Adipocyte (in vitro differentiated cells): ENCODE measurements at regions not wholly inside any gene's neighbourhood (a gene's known extent, or its start where the extent isn't known, plus 50 kb on each side); places are given as distances from the start of the nearest gene placed in this dataset.
"Not testable (repeated sequence)": the region's sequence is repeated elsewhere in the genome, so short reads cannot be mapped to it uniquely, and the experiment has no call there.

ENCODE experiments used
- DNase-seq: peaks from one replicate; pipeline ENCODE4 v3.0.0-alpha.2; 2015; ENCODE audit warnings: low read depth
- H3K27me3 ChIP-seq: replicated peaks from 2 replicates; pipeline ENCODE4 v1.7.0; 2013; ENCODE audit warnings: mild to moderate bottlenecking, low read length, moderate library complexity; ENCODE audit not compliant: control insufficient read depth, insufficient read depth
- H3K36me3 ChIP-seq: 2 replicates; pipeline ENCODE4 v1.7.0; 2013; ENCODE audit warnings: low read length, mild to moderate bottlenecking, moderate library complexity; ENCODE audit not compliant: control insufficient read depth, insufficient read depth, severe bottlenecking
- H3K4me1 ChIP-seq: 2 replicates; pipeline ENCODE4 v1.7.0; 2013; ENCODE audit warnings: mild to moderate bottlenecking, low read length, moderate library complexity; ENCODE audit not compliant: control insufficient read depth, insufficient read depth
- H3K4me3 ChIP-seq: 2 replicates; pipeline ENCODE4 v1.7.0; 2013; ENCODE audit warnings: mild to moderate bottlenecking, low read length, moderate library complexity
- H3K9ac ChIP-seq: 2 replicates; pipeline ENCODE4 v1.7.0; 2013; ENCODE audit warnings: mild to moderate bottlenecking, low read length, moderate library complexity
- H3K9me3 ChIP-seq: 2 replicates; pipeline ENCODE4 v1.7.0; 2013; ENCODE audit warnings: mild to moderate bottlenecking, low read length, moderate library complexity; ENCODE audit not compliant: control insufficient read depth

DNA sequence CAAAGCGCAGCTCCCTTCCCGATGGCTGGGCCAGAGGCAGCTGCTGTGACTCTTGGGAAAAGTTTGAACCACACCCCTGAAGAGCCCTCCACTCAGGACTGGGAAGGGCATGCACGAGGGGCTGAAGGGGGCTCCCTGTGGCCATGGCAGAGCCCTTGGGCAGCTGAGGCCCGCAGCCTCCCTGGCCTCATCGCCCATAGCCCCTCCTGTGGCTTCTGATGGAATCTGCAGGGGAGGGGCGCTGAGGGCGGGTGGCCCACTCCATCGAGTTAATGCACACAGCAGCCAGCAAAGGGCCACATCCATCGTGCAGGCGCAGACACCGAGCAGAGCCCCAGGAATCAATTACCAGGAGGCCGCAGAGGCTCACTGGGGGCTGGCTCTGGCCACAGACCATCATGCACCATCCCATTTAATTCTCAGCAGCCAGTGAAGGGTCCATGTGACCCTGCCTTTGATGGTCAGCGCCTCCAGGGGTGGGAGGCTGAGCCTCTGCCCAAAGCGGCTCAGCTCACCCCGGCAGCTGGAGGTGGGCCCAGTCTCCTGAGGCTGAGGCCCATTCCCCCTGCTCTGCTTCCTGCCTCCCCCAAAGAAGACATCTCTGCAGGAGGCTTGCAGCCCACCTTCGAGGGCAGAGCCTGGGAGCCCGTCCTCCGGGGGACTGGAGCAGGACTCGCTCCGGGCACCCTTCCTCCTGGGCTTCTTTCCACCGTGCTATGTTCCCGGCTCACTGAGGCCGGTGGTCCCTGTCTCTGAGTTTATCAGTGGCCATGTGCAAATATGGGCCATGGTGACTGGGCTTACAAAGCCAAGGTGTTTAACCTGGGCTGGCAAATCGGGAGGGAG lies 1410.2 kb downstream of the BRD1 start:
- H3K36me3 ChIP-seq: no peaks in the 10 kb centered on the region
- no peaks in the 10 kb centered on the region for H3K9me3 ChIP-seq
- H3K4me1 ChIP-seq: no peaks in the 10 kb centered on the region
- H3K27me3 ChIP-seq: peaks cover 12% of the 10 kb centered on the region
- no peak overlapping the region for H3K4me3 ChIP-seq
- H3K9ac ChIP-seq: no peak overlapping the region
- DNase-seq: no peak

- H3K4me3 ChIP-seq: no peak overlapping the region
- H3K36me3 ChIP-seq: no peaks in the 10 kb centered on the region
- no peaks in the 10 kb centered on the region for H3K9me3 ChIP-seq
- H3K27me3 ChIP-seq: peaks cover 12% of the 10 kb centered on the region
- H3K4me1 ChIP-seq: no peaks in the 10 kb centered on the region
- no peak overlapping the region for H3K9ac ChIP-seq
- no peak for DNase-seq
Measured at GRCh38 chr22:48416396-48417224, 1411.1 kb downstream of the BRD1 start.

- no peaks in the 10 kb centered on the region for H3K36me3 ChIP-seq
- no peak overlapping the region for H3K9ac ChIP-seq
Measured at GRCh38 chr22:48415520-48415919, 1412.2 kb downstream of the BRD1 start.

DNA sequence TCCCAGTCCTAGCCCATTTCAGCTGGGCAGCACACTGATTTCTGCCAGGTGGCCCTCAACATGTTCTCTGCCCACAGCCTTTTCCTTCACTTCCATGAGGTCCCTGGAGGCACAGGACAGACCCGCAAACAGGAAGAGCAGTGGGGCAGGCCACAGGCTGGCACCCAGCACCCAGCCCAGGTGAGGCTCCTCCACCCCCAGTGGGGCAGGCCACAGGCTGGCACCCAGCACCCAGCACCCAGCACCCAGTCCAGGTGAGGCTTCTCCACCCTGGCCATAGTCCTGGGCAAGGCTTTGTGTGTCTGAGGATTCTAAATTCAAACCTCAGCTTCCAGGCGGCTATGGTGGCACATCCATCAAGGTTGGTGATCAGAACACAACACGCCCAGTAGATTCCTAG lies 1413.0 kb downstream of the BRD1 start:
- Histone ChIP-seq H3K4me3 (no peak overlapping the region), H3K27me3 (peaks cover 17% of the 10 kb centered on the region), H3K9me3 (no peaks in the 10 kb centered on the region), H3K36me3 (no peaks in the 10 kb centered on the region), H3K9ac (no peak overlapping the region), H3K4me1 (no peaks in the 10 kb centered on the region)
- no peak for DNase-seq

More at GRCh38 chr22:48415520-48415919, 1412.2 kb downstream of the BRD1 start:
- H3K27me3 ChIP-seq: peaks cover 18% of the 10 kb centered on the region
- no peak for DNase-seq
- no peaks in the 10 kb centered on the region for H3K4me1 ChIP-seq
- no peaks in the 10 kb centered on the region for H3K9me3 ChIP-seq
- no peak overlapping the region for H3K4me3 ChIP-seq

- not testable (repeated sequence) for H3K4me3 ChIP-seq, DNase-seq, H3K4me1 ChIP-seq, H3K36me3 ChIP-seq, H3K9ac ChIP-seq, H3K9me3 ChIP-seq
- H3K27me3 ChIP-seq: peaks cover 26% of the 10 kb centered on the region
Measured at GRCh38 chr22:48412931-48413330, 1414.7 kb downstream of the BRD1 start.

GRCh38 chr22:48410536-48410935 lies 1417.1 kb downstream of the BRD1 start:
- H3K9me3 ChIP-seq: no peaks in the 10 kb centered on the region
- peaks cover 17% of the 10 kb centered on the region for H3K27me3 ChIP-seq
- peaks cover 4% of the 10 kb centered on the region for H3K4me1 ChIP-seq
- H3K9ac ChIP-seq: no peak overlapping the region
- no peak overlapping the region for H3K4me3 ChIP-seq
- no peaks in the 10 kb centered on the region for H3K36me3 ChIP-seq
- no peak for DNase-seq

DNA sequence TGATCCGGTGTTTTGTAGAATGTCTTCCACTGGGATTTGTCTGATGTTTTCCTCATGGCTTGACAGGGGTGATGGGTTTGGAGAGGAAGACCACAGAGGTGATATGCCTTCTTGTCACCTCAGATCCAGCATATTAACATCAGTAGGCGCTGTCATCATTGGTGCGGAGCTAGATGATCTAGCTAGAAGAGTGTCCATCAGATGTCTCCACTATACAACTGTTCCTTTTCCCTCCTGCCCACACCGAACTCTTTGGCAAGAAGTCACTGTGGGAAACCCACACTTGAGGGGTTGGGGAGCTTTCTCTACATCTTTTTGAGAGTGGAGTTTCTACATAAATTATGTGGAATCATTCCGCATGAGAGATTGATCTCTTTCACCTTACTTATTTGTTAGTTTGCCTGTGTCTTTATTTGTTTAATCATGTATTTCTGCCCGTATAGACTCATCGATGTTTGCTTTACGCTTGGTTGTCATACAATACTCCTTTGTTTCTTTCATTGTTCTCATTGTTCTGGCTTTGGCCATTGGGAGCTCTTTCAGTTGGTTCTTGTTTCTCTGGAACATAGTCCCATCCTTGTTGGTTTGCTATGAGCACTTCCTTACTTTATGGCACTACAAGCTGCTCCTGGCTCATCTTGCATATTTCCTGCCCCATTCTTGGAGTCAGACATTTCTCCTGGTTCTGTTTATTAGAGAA lies 1420.3 kb downstream of the BRD1 start:
- Histone ChIP-seq H3K36me3 (no peaks in the 10 kb centered on the region), H3K27me3 (peaks cover 25% of the 10 kb centered on the region), H3K4me3 (no peak overlapping the region), H3K9ac (no peak overlapping the region), H3K4me1 (peaks cover 4% of the 10 kb centered on the region), H3K9me3 (no peaks in the 10 kb centered on the region)
- no peak for DNase-seq

GRCh38 chr22:48406161-48406560 lies 1421.5 kb downstream of the BRD1 start:
- DNase-seq: no peak
- Histone ChIP-seq H3K4me1 (peaks cover 4% of the 10 kb centered on the region), H3K9ac (no peak overlapping the region), H3K27me3 (peaks cover 26% of the 10 kb centered on the region), H3K9me3 (no peaks in the 10 kb centered on the region), H3K4me3 (no peak overlapping the region), H3K36me3 (no peaks in the 10 kb centered on the region)

GRCh38 chr22:48405741-48406140 lies 1421.9 kb downstream of the BRD1 start:
- no peak for DNase-seq

DNA sequence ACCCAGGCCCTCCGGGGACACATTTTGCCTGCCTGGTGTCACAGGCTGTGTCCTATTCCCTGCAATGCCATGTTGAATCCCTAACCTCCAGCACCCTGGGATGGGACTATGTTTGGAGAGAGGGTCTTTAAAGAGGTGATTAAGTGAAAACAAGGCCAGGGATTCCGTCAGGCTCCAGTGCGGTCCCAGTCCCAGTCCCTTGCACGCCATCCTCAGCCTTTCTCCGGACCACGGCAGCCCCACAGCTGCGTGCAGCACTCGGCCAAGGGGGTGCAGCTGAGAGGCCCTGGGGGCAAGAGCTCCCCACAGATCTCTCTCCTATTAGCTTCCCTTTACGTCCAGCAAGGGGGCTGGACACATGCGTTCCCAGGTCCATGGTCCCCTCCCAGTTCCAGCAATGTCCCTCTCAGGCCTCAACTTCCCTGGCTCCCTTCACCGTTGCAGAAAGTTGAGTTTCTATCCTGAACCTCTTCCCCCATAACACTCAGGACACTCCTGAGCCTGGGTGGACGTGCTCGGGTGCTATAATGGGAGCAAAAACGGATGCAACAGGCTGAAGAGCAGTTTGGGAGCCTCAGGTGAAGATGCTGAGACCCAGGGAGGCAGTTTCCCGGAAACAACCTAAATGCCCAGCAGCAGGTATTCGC lies 1422.7 kb downstream of the BRD1 start:
- H3K9ac ChIP-seq: no peak overlapping the region
- no peak overlapping the region for H3K4me3 ChIP-seq
- DNase-seq: no peak
- no peaks in the 10 kb centered on the region for H3K9me3 ChIP-seq
- H3K36me3 ChIP-seq: no peaks in the 10 kb centered on the region
- peaks cover 4% of the 10 kb centered on the region for H3K4me1 ChIP-seq
- H3K27me3 ChIP-seq: peaks cover 19% of the 10 kb centered on the region

More at GRCh38 chr22:48405741-48406140, 1421.9 kb downstream of the BRD1 start:
- no peak overlapping the region for H3K4me3 ChIP-seq
- peaks cover 22% of the 10 kb centered on the region for H3K27me3 ChIP-seq
- peaks cover 4% of the 10 kb centered on the region for H3K4me1 ChIP-seq
- no peaks in the 10 kb centered on the region for H3K36me3 ChIP-seq
- no peaks in the 10 kb centered on the region for H3K9me3 ChIP-seq
- no peak overlapping the region for H3K9ac ChIP-seq
